ENCODE measurements at regions not wholly inside any gene's neighbourhood (a gene's known extent, or its start where the extent isn't known, plus 50 kb on each side); places are given as distances from the start of the nearest gene placed in this dataset.

- TF ChIP-seq CTCF (IDR thresholded peaks at IDR 0.05) (no peak), POLR2A (IDR thresholded peaks at IDR 0.05) (no peak), POLR2AphosphoS5 (IDR thresholded peaks at IDR 0.05) (no peak)
Measured at GRCh38 chr18:44546954-44547353, 133.7 kb upstream of the SETBP1 start.

All from suprapubic skin (tissue), 4 donors.